H9 (cell line): ENCODE measurements at regions not wholly inside any gene's neighbourhood (a gene's known extent, or its start where the extent isn't known, plus 50 kb on each side); places are given as distances from the start of the nearest gene placed in this dataset.
A peak's percentile ranks its signal among the peaks of the same experiment; 100 is the strongest.

ENCODE experiments used
- DNase-seq: peaks from one replicate; pipeline ENCODE4 v3.0.0-alpha.2; 2017
- H2AFZ ChIP-seq: one replicate; pipeline ENCODE4 v1.6.1; 2013; ENCODE audit warnings: mild to moderate bottlenecking, low read length, control low read depth, moderate library complexity
- H2AK5ac ChIP-seq: 2 replicates; pipeline ENCODE4 v1.6.1; 2013; ENCODE audit warnings: low read length, control low read depth, mixed read lengths; ENCODE audit not compliant: insufficient read length
- H2BK120ac ChIP-seq: one replicate; pipeline ENCODE4 v1.6.1; 2013; ENCODE audit warnings: low read depth, mild to moderate bottlenecking, low read length, control low read depth, inconsistent platforms; ENCODE audit not compliant: poor library complexity, severe bottlenecking
- H2BK12ac ChIP-seq: 2 replicates; pipeline ENCODE4 v1.6.1; 2013; ENCODE audit warnings: low read length, control low read depth, mixed read lengths, low read depth; ENCODE audit not compliant: insufficient read length
- H2BK15ac ChIP-seq: 2 replicates; pipeline ENCODE4 v1.6.1; 2013; ENCODE audit warnings: low read depth, low read length, control low read depth
- H2BK20ac ChIP-seq: one replicate; pipeline ENCODE4 v1.6.1; 2013; ENCODE audit warnings: low read depth, mild to moderate bottlenecking, low read length, control low read depth, inconsistent platforms; ENCODE audit not compliant: poor library complexity, severe bottlenecking
- H2BK5ac ChIP-seq: 2 replicates; pipeline ENCODE4 v1.6.1; 2013; ENCODE audit warnings: low read length, control low read depth, mixed read lengths; ENCODE audit not compliant: insufficient read length
- H3K14ac ChIP-seq: 2 replicates; pipeline ENCODE4 v1.6.1; 2013; ENCODE audit warnings: low read length, control low read depth; ENCODE audit not compliant: insufficient read depth
- H3K18ac ChIP-seq: 2 replicates; pipeline ENCODE4 v1.6.1; 2013; ENCODE audit warnings: low read depth, mild to moderate bottlenecking, mixed read lengths, low read length, control low read depth; ENCODE audit not compliant: insufficient read length
- H3K23ac ChIP-seq: 2 replicates; pipeline ENCODE4 v1.6.1; 2013; ENCODE audit warnings: low read length, control low read depth, mixed read lengths, low read depth; ENCODE audit not compliant: insufficient read length
- H3K23me2 ChIP-seq: 2 replicates; pipeline ENCODE4 v1.6.1; 2013; ENCODE audit warnings: low read depth, mild to moderate bottlenecking, mixed read lengths, low read length, control low read depth; ENCODE audit not compliant: insufficient read length, poor library complexity, severe bottlenecking
- H3K27ac ChIP-seq: 2 replicates; pipeline ENCODE4 v1.5.1; 2013; ENCODE audit warnings: low read length, control low read depth, mixed read lengths, low read depth; ENCODE audit not compliant: insufficient read length
- H3K27me3 ChIP-seq: 2 replicates; pipeline ENCODE4 v1.6.1; 2013; ENCODE audit warnings: low read length, control low read depth, inconsistent platforms; ENCODE audit not compliant: insufficient read depth
- H3K4ac ChIP-seq: 2 replicates; pipeline ENCODE4 v1.6.1; 2013; ENCODE audit warnings: low read depth, mild to moderate bottlenecking, control low read depth, inconsistent platforms, low read length, moderate library complexity
- H3K4me1 ChIP-seq: 2 replicates; pipeline ENCODE4 v1.6.1; 2013; ENCODE audit warnings: low read length, control low read depth, inconsistent platforms; ENCODE audit not compliant: insufficient read depth
- H3K4me2 ChIP-seq: 2 replicates; pipeline ENCODE4 v1.6.1; 2013; ENCODE audit warnings: low read length, control low read depth, mixed read lengths; ENCODE audit not compliant: insufficient read length, insufficient read depth
- H3K56ac ChIP-seq: 2 replicates; pipeline ENCODE4 v1.6.1; 2013; ENCODE audit warnings: low read depth, mild to moderate bottlenecking, mixed read lengths, low read length, control low read depth; ENCODE audit not compliant: insufficient read length
- H3K79me1 ChIP-seq: 2 replicates; pipeline ENCODE4 v1.6.1; 2013; ENCODE audit warnings: low read depth, mild to moderate bottlenecking, moderate library complexity, low read length, control low read depth, inconsistent platforms; ENCODE audit not compliant: insufficient read depth, poor library complexity, severe bottlenecking
- H3K79me2 ChIP-seq: 2 replicates; pipeline ENCODE4 v1.6.1; 2013; ENCODE audit warnings: low read length, control low read depth, inconsistent platforms; ENCODE audit not compliant: insufficient read depth
- H3K9ac ChIP-seq: 2 replicates; pipeline ENCODE4 v1.6.1; 2013; ENCODE audit warnings: low read length, control low read depth, mixed read lengths; ENCODE audit not compliant: insufficient read length; ENCODE audit errors: extremely low read depth
- H3K9me3 ChIP-seq: one replicate; pipeline ENCODE4 v1.6.1; 2013; ENCODE audit warnings: low read depth, low read length, inconsistent platforms; ENCODE audit not compliant: control insufficient read depth
- H3T11ph ChIP-seq: one replicate; pipeline ENCODE4 v1.6.1; 2013; ENCODE audit warnings: mild to moderate bottlenecking, low read length, control low read depth, inconsistent platforms
- H4K20me1 ChIP-seq: one replicate; pipeline ENCODE4 v1.6.1; 2013; ENCODE audit not compliant: control insufficient read depth, insufficient read length, insufficient read depth
- H4K5ac ChIP-seq: 2 replicates; pipeline ENCODE4 v1.6.1; 2013; ENCODE audit warnings: low read depth, mild to moderate bottlenecking, mixed read lengths, low read length, control low read depth; ENCODE audit not compliant: insufficient read length
- H4K8ac ChIP-seq: replicated peaks from 2 replicates; pipeline ENCODE4 v1.6.1; 2013; ENCODE audit warnings: low read length, control low read depth, mixed read lengths, low read depth; ENCODE audit not compliant: insufficient read length
- H4K91ac ChIP-seq: 2 replicates; pipeline ENCODE4 v1.6.1; 2013; ENCODE audit warnings: low read depth, mild to moderate bottlenecking, moderate library complexity, mixed read lengths, low read length, control low read depth; ENCODE audit not compliant: insufficient read length
- H3K27ac Mint-ChIP-seq, 3 experiments: 2 replicates in 2 of 3; 3 replicates in 1 of 3; pipeline ENCODE4 v1.8.0; 2020 to 2021; ENCODE audit warnings: mixed read lengths in 3 of 3, mild to moderate bottlenecking in 1 of 3, moderate library complexity in 1 of 3
- H3K27me3 Mint-ChIP-seq: 2 replicates; pipeline ENCODE4 v1.8.0; 2021; ENCODE audit warnings: low read depth, mild to moderate bottlenecking, moderate library complexity, mixed read lengths
- H3K36me3 Mint-ChIP-seq, 3 experiments: 2 replicates in 2 of 3; 3 replicates in 1 of 3; pipeline ENCODE4 v1.8.0; 2020 to 2021; ENCODE audit warnings: low read depth in 3 of 3, mixed read lengths in 3 of 3; ENCODE audit not compliant: insufficient read depth in 1 of 3
- H3K4me1 Mint-ChIP-seq, 2 experiments: 2 replicates each; pipeline ENCODE4 v1.8.0; 2020; ENCODE audit warnings: mixed read lengths in 2 of 2
- H3K4me3 Mint-ChIP-seq, 2 experiments: 2 replicates in 1 of 2; 3 replicates in 1 of 2; pipeline ENCODE4 v1.8.0; 2020 to 2021; ENCODE audit warnings: mild to moderate bottlenecking in 2 of 2, mixed read lengths in 2 of 2, moderate library complexity in 1 of 2
- H3K9me3 Mint-ChIP-seq, 2 experiments: 2 replicates in 1 of 2; 3 replicates in 1 of 2; pipeline ENCODE4 v1.8.0; 2020; ENCODE audit warnings: mild to moderate bottlenecking in 2 of 2, mixed read lengths in 2 of 2, moderate library complexity in 1 of 2
- CTCF ChIP-seq: fragments of 200-600 bp; sonication (generic); conservative IDR thresholded peaks from 3 replicates; pipeline ENCODE4 v1.8.0; 2021; ENCODE audit warnings: antibody characterized with exemption, mild to moderate bottlenecking
- WGBS: extraction: QIAGEN DNeasy Blood & Tissue Kit; methylation state at CpG from one replicate; pipeline ENCODE4 v1.1.7; 2013; ENCODE audit warnings: missing lambda C conversion rate, low lambda C conversion rate, mixed read lengths; ENCODE audit not compliant: insufficient read length; ENCODE audit errors: extremely low coverage; 5-methylcytosine and 5-hydroxymethylcytosine counted together

- H3K23ac ChIP-seq = no peak overlapping the region
- no peak overlapping the region for H2AK5ac ChIP-seq
- no peaks in the 10 kb centered on the region for H3K23me2 ChIP-seq
- no peak overlapping the region for H2BK12ac ChIP-seq
- H3K9ac ChIP-seq = no peak overlapping the region
- Mint-ChIP-seq H3K9me3 (peaks cover 1% of the 10 kb centered on the region in 2 experiments; a peak in 2 of 5 replicates), H3K4me1 (no peaks in the 10 kb centered on the region), H3K4me3 (no peak overlapping the region), H3K36me3 (no peaks in the 10 kb centered on the region; a peak in 1 of 7 replicates), H3K27me3 (no peaks in the 10 kb centered on the region), H3K27ac (no peak overlapping the region)
- H4K8ac ChIP-seq = no peak overlapping the region
- no peaks in the 10 kb centered on the region for H3K79me1 ChIP-seq
- no peak overlapping the region for H3K27ac ChIP-seq
- no peak for DNase-seq
- H3K14ac ChIP-seq = no peak overlapping the region
- no peak overlapping the region for H2BK15ac ChIP-seq
- H2BK20ac ChIP-seq = no peak overlapping the region
- no CpG with 5 or more reads among the region's 3 CpGs for WGBS
- H4K91ac ChIP-seq = no peak overlapping the region
- H3K9me3 ChIP-seq = no peaks in the 10 kb centered on the region
- H2BK120ac ChIP-seq = no peak overlapping the region
- H2AFZ ChIP-seq = no peak overlapping the region
- H4K20me1 ChIP-seq = no peaks in the 10 kb centered on the region
- no peak overlapping the region for H3K4ac ChIP-seq
- H4K5ac ChIP-seq = no peak overlapping the region
- H3K18ac ChIP-seq = no peak overlapping the region
- no peak overlapping the region for H3T11ph ChIP-seq
- no peak overlapping the region for H3K4me2 ChIP-seq
- H3K4me1 ChIP-seq = no peaks in the 10 kb centered on the region
- peak; percentile 90 for TF ChIP-seq CTCF
- no peaks in the 10 kb centered on the region for H3K79me2 ChIP-seq
- H3K56ac ChIP-seq = no peak overlapping the region
- no peaks in the 10 kb centered on the region for H3K27me3 ChIP-seq
- H2BK5ac ChIP-seq = no peak overlapping the region
Measured at GRCh38 chr21:22791986-22792560, 1793.9 kb downstream of the NCAM2 start.
